Esophagus squamous epithelium (tissue), 4 donors: ENCODE measurements at regions not wholly inside any gene's neighbourhood (a gene's known extent, or its start where the extent isn't known, plus 50 kb on each side); places are given as distances from the start of the nearest gene placed in this dataset.

ENCODE experiments used
- POLR2A ChIP-seq, 4 donors: fragments of 450-650 bp; IDR thresholded peaks; one replicate each; pipeline ENCODE4 v1.6.1; 2017; ENCODE audit warnings: antibody characterized with exemption in 4 of 4, mild to moderate bottlenecking in 4 of 4, moderate library complexity in 3 of 4
- TF ChIP-seq, protein P1 (sequence below), 6 experiments: fragments of 450-650 bp in 4 of 6; fragments of 200-600 bp in 2 of 6; sonication (generic) in 2 of 6; IDR thresholded peaks; one replicate each; pipeline ENCODE4 v1.5.1; 2016 to 2019; ENCODE audit warnings: antibody characterized with exemption in 6 of 6, mild to moderate bottlenecking in 4 of 6, moderate library complexity in 4 of 6

DNA sequence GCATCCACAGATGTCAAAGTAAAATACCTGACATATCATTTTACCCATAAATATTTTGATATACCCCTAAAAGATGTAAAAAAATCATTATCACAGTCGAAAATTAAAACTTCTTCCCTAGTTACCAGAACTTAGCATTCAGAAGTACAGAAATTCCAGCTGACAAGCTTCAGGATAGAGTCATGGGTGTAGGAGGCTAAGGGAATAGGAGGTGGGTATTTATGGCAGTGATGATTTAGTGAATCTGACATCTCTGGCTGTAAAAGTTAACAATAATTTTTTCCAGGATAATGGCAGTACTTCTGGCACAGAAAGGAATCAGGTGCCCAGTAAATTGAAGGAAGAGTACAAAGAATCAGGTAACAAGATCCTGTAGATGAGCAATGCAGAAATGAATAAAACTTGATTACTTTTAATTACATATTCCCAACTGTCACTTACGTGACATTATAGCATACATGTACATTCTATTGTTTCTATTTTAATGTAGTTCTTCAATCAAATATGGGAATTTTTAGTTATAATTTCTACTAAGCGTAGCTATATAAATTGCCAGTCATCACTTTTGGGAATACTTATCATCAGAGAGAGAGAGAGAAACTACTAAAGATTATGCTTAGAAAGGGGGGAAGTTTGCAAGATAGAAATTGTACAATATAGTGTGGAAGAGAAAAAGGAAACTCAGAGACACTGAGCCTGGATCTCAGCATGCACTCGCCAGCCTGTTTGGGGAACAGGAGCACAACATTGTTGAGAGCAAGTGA lies 143.4 kb downstream of the TMEM144 start:
- TF ChIP-seq, protein P1, sequence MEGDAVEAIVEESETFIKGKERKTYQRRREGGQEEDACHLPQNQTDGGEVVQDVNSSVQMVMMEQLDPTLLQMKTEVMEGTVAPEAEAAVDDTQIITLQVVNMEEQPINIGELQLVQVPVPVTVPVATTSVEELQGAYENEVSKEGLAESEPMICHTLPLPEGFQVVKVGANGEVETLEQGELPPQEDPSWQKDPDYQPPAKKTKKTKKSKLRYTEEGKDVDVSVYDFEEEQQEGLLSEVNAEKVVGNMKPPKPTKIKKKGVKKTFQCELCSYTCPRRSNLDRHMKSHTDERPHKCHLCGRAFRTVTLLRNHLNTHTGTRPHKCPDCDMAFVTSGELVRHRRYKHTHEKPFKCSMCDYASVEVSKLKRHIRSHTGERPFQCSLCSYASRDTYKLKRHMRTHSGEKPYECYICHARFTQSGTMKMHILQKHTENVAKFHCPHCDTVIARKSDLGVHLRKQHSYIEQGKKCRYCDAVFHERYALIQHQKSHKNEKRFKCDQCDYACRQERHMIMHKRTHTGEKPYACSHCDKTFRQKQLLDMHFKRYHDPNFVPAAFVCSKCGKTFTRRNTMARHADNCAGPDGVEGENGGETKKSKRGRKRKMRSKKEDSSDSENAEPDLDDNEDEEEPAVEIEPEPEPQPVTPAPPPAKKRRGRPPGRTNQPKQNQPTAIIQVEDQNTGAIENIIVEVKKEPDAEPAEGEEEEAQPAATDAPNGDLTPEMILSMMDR (IDR thresholded peaks at IDR 0.05) = no peak
- no peak for TF ChIP-seq POLR2A (IDR thresholded peaks at IDR 0.05)
